Muscle layer of duodenum (tissue), 2 donors: ENCODE measurements at regions not wholly inside any gene's neighbourhood (a gene's known extent, or its start where the extent isn't known, plus 50 kb on each side); places are given as distances from the start of the nearest gene placed in this dataset.
"Not testable (repeated sequence)": the region's sequence is repeated elsewhere in the genome, so short reads cannot be mapped to it uniquely, and the experiment has no call there.

Experiments used
- H3K27ac ChIP-seq: one replicate; pipeline ENCODE4 v1.7.0; 2013; ENCODE audit warnings: mild to moderate bottlenecking, low read length
- H3K27me3 ChIP-seq: one replicate; pipeline ENCODE4 v1.7.0; 2013; ENCODE audit warnings: low read depth, mild to moderate bottlenecking, control low read depth, low read length
- H3K36me3 ChIP-seq, 2 donors: one replicate each; pipeline ENCODE4 v1.7.0; 2013; ENCODE audit warnings: low read length in 2 of 2, control low read depth in 1 of 2, mild to moderate bottlenecking in 1 of 2; ENCODE audit not compliant: insufficient read depth in 2 of 2, control insufficient read depth in 1 of 2
- H3K4me1 ChIP-seq, 2 donors: one replicate each; pipeline ENCODE4 v1.7.0; 2013; ENCODE audit warnings: low read length in 2 of 2, mild to moderate bottlenecking in 2 of 2, control low read depth in 1 of 2, moderate library complexity in 1 of 2; ENCODE audit not compliant: insufficient read depth in 2 of 2, control insufficient read depth in 1 of 2
- H3K4me3 ChIP-seq, 2 donors: one replicate each; pipeline ENCODE4 v1.7.0; 2013; ENCODE audit warnings: low read length in 2 of 2, low read depth in 1 of 2, mild to moderate bottlenecking in 1 of 2
- H3K9me3 ChIP-seq, 2 donors: one replicate each; pipeline ENCODE4 v1.7.0; 2013; ENCODE audit warnings: low read length in 2 of 2, control low read depth in 1 of 2, mild to moderate bottlenecking in 1 of 2; ENCODE audit not compliant: control insufficient read depth in 1 of 2
- donor health status: healthy.

DNA sequence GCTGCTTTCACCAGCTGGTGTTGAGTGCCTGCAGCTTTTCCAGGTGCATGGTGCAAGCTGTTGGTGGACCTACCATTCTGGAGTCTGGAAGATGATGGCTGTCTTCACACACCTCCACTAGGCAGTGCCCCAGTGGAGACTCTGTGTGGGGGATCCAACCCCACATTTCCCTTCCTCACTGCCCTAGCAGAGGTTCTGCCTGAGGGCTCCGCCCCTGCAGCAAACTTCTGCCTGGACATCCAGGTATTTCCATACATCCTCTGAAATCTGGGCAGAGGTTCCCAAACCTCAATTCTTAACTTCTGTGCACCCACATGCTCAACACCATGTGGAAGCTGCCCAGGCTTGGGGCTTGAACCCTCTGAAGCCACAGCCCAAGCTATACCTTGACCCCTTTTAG is 172.4 kb downstream of the PHF2 start:
- Histone ChIP-seq H3K9me3 (peaks cover 3 to 50% of the 10 kb centered on the region in 2 donors), H3K4me3 (peak overlapping the region in 1 of 2 donors; percentile 32)
- not testable (repeated sequence) for H3K27ac ChIP-seq, H3K36me3 ChIP-seq, H3K27me3 ChIP-seq, H3K4me1 ChIP-seq

GRCh38 chr9:93731963-93732362 is 155.6 kb downstream of the PHF2 start:
- Histone ChIP-seq H3K4me3 (no peak overlapping the region), H3K27me3 (no peaks in the 10 kb centered on the region), H3K9me3 (peaks cover 12 to 23% of the 10 kb centered on the region in 2 donors), H3K4me1 (peaks cover 0 to 13% of the 10 kb centered on the region in 2 donors), H3K36me3 (no peaks in the 10 kb centered on the region), H3K27ac (no peak overlapping the region)

GRCh38 chr9:93730648-93731047 is 154.3 kb downstream of the PHF2 start:
- H3K9me3 ChIP-seq = peaks cover 12 to 23% of the 10 kb centered on the region in 2 donors
- peak overlapping the region in 1 of 2 donors; percentile 9 for H3K4me3 ChIP-seq
- H3K4me1 ChIP-seq = peaks cover 0 to 14% of the 10 kb centered on the region in 2 donors
- H3K27me3 ChIP-seq = no peaks in the 10 kb centered on the region
- no peak overlapping the region for H3K27ac ChIP-seq
- H3K36me3 ChIP-seq = no peaks in the 10 kb centered on the region

GRCh38 chr9:93730217-93730616 is 153.8 kb downstream of the PHF2 start:
- no peaks in the 10 kb centered on the region for H3K36me3 ChIP-seq

More at GRCh38 chr9:93730217-93730616, 153.8 kb downstream of the PHF2 start:
- Histone ChIP-seq H3K27me3 (no peaks in the 10 kb centered on the region), H3K4me1 (peaks cover 0 to 18% of the 10 kb centered on the region in 2 donors), H3K4me3 (peak overlapping the region in 1 of 2 donors; percentile 9), H3K27ac (no peak overlapping the region), H3K9me3 (peaks cover 12 to 23% of the 10 kb centered on the region in 2 donors)
